AG10803 (cell line): ENCODE measurements at regions not wholly inside any gene's neighbourhood (a gene's known extent, or its start where the extent isn't known, plus 50 kb on each side); places are given as distances from the start of the nearest gene placed in this dataset.

Experiments used
- DNase-seq: peaks from one replicate; pipeline ENCODE4 v3.0.0; 2010; ENCODE audit warnings: low read depth
- H3K4me3 ChIP-seq: 2 replicates; pipeline ENCODE4 v1.5.1; 2011; ENCODE audit warnings: mild to moderate bottlenecking, low read length, control low read depth
- TF ChIP-seq, protein P1 (sequence below): conservative IDR thresholded peaks from 2 replicates; pipeline ENCODE4 v1.5.1; 2011; ENCODE audit warnings: mild to moderate bottlenecking, low read length, control low read depth, inconsistent platforms

- TF ChIP-seq, protein P1, sequence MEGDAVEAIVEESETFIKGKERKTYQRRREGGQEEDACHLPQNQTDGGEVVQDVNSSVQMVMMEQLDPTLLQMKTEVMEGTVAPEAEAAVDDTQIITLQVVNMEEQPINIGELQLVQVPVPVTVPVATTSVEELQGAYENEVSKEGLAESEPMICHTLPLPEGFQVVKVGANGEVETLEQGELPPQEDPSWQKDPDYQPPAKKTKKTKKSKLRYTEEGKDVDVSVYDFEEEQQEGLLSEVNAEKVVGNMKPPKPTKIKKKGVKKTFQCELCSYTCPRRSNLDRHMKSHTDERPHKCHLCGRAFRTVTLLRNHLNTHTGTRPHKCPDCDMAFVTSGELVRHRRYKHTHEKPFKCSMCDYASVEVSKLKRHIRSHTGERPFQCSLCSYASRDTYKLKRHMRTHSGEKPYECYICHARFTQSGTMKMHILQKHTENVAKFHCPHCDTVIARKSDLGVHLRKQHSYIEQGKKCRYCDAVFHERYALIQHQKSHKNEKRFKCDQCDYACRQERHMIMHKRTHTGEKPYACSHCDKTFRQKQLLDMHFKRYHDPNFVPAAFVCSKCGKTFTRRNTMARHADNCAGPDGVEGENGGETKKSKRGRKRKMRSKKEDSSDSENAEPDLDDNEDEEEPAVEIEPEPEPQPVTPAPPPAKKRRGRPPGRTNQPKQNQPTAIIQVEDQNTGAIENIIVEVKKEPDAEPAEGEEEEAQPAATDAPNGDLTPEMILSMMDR: no peak
- H3K4me3 ChIP-seq: no peak overlapping the region
- DNase-seq: no peak
Measured at GRCh38 chr4:28177641-28178040, 1317.0 kb downstream of the STIM2 start.

GRCh38 chr4:28179126-28179525 lies 1318.5 kb downstream of the STIM2 start:
- no peak for DNase-seq
- TF ChIP-seq, protein P1: no peak
- H3K4me3 ChIP-seq: no peak overlapping the region

DNA sequence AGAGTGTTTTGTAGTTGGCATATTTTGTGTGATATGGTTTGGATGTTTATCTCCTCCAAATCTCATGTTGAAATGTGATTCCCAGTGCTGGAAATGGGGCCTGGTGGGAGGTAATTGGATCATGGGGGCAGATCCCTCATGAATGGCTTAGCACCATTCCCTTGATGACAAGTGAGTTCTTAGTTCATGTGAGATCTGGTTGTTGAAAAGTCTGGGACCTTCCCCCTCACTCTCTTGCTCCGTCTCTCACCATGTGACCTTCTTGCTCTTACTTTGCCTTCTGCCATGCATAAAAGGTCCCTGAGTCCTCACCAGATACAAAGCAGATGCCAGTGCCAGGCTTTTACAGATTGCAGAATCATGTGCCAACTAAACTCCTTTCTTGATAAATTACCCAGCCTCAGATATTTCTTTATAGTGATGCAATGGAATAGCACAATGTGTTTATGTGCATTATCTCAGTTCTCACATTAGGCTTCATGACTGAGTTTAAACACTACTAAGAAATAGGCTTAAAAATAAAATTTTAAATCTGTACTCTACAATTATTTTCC lies 1348.8 kb downstream of the STIM2 start:
- DNase-seq: no peak
- TF ChIP-seq, protein P1: no peak

GRCh38 chr4:28211676-28212470 lies 1351.2 kb downstream of the STIM2 start:
- no peak for DNase-seq
- H3K4me3 ChIP-seq: no peak overlapping the region
- TF ChIP-seq, protein P1: no peak

More for the DNA sequence above, 1348.8 kb downstream of the STIM2 start:
- H3K4me3 ChIP-seq: no peak overlapping the region

DNA sequence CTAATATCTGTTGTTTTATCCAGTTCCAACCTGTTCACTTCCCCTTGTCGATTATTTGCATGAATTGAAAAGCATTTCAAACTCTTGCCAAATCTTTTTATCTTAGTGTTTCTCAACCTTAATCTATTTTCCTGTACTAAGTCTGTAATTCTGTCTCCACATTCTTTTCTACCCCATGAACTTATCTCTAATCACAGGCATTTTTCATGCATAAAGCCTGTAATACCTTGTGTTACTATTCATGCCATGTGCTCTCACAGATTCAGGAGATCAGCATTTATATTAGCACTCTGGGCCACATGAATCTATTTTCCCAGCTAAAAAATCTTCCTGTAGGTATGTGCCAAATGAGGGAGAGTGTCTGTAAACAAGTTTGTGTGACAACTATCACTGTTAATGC lies 1360.9 kb downstream of the STIM2 start:
- no peak for DNase-seq
- TF ChIP-seq, protein P1: no peak
- H3K4me3 ChIP-seq: no peak overlapping the region

DNA sequence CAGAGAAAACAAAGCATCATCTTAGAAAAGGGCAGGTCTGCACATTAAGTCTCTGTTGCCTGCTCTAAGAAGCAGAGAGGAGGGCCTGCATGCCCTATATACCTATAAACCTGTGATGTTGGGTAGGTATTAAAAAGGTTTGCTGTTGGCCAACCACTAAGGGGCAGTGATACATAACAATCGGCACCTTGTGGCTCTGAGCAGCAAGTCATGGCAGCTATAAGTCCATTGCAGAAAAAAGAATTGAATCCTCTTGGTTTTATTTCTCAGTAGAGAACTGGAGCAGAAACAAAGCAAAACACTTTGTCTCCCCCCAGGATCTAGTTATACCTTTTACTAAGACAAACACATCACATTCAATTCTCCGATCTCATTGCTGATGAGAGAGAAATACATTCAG lies 1364.4 kb downstream of the STIM2 start:
- peak; percentile 57 for DNase-seq
- TF ChIP-seq, protein P1: peak; percentile 50
- no peak overlapping the region for H3K4me3 ChIP-seq

GRCh38 chr4:28225689-28226353 lies 1365.2 kb downstream of the STIM2 start:
- no peak overlapping the region for H3K4me3 ChIP-seq
- DNase-seq: peak; percentile 32
- TF ChIP-seq, protein P1: peak; percentile 40
